Stimulated activated CD4-positive, alpha-beta T cell treated with anti-CD3 and anti-CD28 coated beads, TNF-alpha, amount 100 ng/mL, for 1 hour (primary cell): ENCODE measurements at regions not wholly inside any gene's neighbourhood (a gene's known extent, or its start where the extent isn't known, plus 50 kb on each side); places are given as distances from the start of the nearest gene placed in this dataset.

Experiments
- DNase-seq, 3 donors: peaks; one replicate each; pipeline ENCODE4 v3.0.0-alpha.2; 2020; ENCODE audit warnings: low read depth in 3 of 3, low spot score in 1 of 3

- no peak for DNase-seq
Observed at GRCh38 chr13:107585469-107586180, 629.7 kb downstream of the LIG4 start.

GRCh38 chr13:107582171-107582570, 633.2 kb downstream of the LIG4 start:
- no peak for DNase-seq

- DNase-seq, result no peak
Observed at GRCh38 chr13:107580741-107581412, 634.5 kb downstream of the LIG4 start.

GRCh38 chr13:107576430-107576829, 638.9 kb downstream of the LIG4 start:
- DNase-seq, result no peak

- no peak for DNase-seq
Observed at GRCh38 chr13:107574517-107575210, 640.7 kb downstream of the LIG4 start.

DNA sequence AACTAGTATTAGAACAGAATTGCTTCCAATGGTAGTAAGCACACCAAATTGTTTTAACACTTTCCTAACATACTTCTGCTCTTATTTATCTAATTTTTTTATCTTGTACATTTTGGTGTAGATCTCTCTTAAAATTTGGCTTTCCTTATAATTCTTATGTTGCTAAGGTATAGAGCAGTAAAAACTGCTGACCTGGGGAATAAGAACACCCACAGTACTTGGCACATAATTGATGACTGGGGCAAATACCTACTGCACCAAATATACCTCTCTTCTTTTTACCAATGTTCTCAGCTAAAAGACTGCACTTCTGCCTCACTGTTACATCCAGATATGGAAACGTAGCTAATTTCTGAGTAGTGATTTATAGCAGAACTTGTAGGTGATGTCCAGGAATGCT, 642.2 kb downstream of the LIG4 start:
- no peak for DNase-seq

DNA sequence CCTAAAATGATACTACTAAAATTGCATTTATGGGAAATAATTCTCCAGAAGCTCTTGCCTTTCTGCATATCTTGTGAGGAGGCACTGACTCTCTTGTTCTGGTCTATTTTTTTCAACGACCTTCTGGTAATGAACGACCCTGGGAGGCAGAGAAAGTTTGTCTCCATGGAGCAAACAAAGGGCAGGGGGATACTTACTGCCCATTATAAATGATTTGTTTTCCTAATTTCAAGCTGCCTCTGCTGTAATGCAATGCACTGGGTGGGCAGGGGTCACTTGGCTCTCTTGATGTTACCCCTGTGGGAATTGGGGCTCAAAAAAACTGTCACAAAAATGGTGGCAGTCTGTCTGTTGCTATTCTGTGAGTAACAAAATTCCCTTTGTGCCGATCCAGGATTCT, 643.2 kb downstream of the LIG4 start:
- DNase-seq, result no peak

- DNase-seq, result no peak
Observed at GRCh38 chr13:107568181-107568580, 647.2 kb downstream of the LIG4 start.

DNA sequence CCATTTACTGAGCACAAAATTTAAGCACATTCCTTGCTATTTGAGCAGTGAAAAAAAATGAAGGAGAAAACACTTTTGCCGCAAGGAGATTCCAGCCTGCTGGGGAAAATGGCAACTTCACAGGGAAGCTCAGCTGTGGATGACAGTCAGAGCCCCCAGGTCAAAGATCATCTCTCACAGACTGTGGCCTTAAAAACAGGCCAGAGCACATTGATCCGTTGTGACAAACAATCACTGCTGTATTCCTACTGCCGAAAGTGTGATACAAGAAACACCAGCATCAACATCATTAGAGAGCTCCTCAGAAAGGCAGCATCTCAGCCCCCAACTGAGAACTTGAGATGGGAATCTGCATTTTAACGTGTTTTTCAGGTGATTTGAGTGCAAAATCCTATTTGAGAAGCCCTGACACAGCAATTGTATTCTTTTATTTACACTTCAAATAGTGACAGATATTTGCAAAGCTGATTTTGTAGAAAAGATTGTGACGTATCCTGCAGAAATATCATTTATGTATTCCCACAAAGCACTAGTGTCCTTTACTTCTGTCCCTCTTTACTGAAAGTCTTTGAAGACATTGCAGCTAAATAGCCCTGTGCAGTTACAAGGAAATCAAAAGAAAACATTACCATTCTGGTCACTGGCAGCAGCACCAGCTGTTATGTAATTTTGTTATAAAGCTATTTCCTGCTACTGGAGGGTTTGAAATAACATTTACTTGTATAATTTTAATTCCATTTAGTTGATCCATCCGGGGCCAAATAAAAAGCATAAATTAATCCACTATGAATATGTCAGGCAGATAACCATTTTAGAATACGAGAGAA, 652.0 kb downstream of the LIG4 start:
- DNase-seq, result no peak

DNA sequence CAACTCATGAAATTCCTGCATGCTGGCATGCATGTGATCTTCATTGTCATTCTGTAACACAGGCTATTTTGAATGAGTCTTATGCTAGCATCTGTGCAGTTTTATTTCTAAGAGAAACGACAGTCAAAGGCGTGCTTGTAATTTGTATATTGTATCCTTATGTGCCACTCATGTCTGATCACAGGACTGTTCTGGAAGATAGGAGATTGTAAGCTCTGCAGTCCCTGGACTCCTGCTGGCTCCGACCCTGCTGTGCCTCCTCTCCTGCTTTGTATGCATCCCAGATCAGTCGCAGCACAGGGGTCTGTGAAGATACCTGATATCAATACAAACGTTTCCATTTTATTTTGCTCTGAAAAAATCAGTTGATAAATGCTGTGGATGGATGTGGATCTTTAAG, 653.1 kb downstream of the LIG4 start:
- no peak for DNase-seq

GRCh38 chr13:107554460-107554859, 660.9 kb downstream of the LIG4 start:
- no peak for DNase-seq

GRCh38 chr13:107553838-107554237, 661.5 kb downstream of the LIG4 start:
- DNase-seq, result no peak

- DNase-seq, result no peak
Observed at GRCh38 chr13:107551521-107551920, 663.8 kb downstream of the LIG4 start.

DNA sequence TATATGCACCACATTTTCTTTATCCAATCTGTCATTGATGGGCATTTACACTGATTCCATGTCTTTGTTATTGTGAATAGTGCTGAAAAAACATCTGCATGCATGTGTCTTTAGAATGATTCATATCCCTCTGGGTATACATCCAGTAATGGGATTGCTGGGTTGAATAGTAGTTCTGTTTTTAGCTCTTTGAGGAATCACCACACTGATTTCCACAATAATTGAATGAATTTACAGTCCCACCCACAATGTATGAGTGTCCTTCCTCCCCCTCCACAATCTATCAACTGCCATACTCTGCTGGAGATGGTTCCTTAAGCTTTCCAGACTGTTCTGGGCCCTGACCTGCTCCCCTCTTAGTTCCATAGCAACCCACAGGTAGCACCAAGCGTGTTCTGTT, 667.0 kb downstream of the LIG4 start:
- no peak for DNase-seq

GRCh38 chr13:107545946-107546502, 669.3 kb downstream of the LIG4 start:
- no peak for DNase-seq

GRCh38 chr13:107534548-107534947, 680.8 kb downstream of the LIG4 start:
- DNase-seq, result no peak

GRCh38 chr13:107531816-107532215, 683.5 kb downstream of the LIG4 start:
- no peak for DNase-seq

DNA sequence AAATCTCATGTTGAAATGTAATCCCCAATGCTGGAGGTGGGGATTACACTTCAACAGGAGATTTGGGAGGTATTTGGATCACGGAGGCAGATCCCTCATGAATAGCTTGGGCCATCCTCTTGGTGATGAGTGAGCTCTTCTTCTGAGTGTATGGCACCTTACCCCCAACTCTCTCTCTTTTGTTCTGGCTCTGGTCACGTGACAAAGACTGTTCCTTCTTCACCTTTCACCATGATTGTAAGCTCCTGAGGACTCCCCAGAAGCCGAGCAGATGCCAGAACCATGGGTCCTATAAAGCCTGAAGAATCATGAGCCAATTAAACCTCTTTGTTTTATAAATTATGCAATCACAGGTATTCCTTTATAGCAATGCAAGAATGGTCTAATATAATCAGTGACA, 684.2 kb downstream of the LIG4 start:
- no peak for DNase-seq

- DNase-seq, result no peak
Observed at GRCh38 chr13:107529035-107529434, 686.3 kb downstream of the LIG4 start.

- no peak for DNase-seq
Observed at GRCh38 chr13:107518780-107519179, 696.6 kb downstream of the LIG4 start.

DNA sequence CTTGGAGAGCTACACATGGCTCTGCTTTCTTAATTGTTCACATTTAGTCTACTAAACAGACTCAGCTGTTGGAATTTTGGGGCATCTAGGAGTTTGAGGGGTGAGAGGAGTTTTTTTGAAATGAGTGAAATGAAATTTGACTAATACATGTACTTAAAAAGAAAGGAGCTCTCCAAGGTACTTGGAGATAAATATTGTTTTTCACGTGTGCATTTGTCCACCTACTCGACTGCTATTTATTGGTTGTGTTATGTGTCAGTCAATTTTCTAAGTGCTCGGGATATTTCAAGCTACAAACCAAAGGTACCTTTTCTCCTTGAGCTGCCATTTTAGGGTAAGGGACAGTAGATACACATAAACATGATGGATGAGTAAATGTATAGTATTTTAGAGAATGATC, 697.0 kb downstream of the LIG4 start:
- DNase-seq, result no peak
